HG03378 (cell line): ENCODE measurements at regions not wholly inside any gene's neighbourhood (a gene's known extent, or its start where the extent isn't known, plus 50 kb on each side); places are given as distances from the start of the nearest gene placed in this dataset.
"Not testable (repeated sequence)": the region's sequence is repeated elsewhere in the genome, so short reads cannot be mapped to it uniquely, and the experiment has no call there.

Experiments
- ATAC-seq: cut with Tn5 transposase; IDR thresholded peaks from one replicate; pipeline ENCODE4 v1.9.1; 2021; ENCODE audit warnings: mild to moderate bottlenecking, moderate library complexity; ENCODE audit not compliant: unreplicated experiment

GRCh38 chr3:75311306-75311705, 352.8 kb upstream of the FRG2C start:
- ATAC-seq, result not testable (repeated sequence)

DNA sequence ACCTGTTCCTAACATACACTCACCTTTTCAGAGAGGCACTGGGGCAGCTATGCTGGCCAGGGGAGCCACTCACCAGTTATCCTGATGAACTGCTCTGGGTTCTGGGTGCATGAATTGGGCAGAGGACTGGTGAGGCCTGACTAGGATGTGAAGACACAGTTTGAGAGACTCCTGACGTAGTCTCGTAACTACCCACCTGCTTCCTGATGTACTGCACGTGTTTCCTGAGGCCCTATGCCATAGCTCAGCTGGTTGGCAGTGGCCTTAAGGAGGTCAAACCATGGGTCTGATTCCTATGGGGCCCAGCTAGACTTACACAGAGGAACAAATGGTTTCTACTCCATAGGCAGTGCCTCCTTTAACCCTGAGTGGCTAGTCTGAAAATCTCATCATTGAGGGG, 351.7 kb upstream of the FRG2C start:
- ATAC-seq, result not testable (repeated sequence)

DNA sequence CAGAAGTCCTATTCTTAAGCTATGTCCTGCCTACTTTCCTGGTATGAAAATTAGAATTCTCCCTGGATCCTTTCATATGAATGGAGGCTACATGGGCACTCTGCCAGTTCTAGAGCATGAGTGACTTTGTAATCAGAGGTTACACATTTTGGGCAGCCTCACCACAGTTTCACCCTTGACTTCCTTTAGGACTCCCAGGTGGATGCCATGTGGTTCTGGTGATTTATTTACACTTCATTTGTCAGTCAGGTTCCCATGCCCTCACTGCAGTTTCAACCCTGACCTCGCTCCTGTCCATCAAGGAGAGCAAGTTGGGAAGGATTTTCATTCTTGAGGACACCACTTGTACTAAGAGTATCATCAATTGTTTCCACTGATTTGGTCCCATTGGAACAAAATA, 344.4 kb upstream of the FRG2C start:
- not testable (repeated sequence) for ATAC-seq

DNA sequence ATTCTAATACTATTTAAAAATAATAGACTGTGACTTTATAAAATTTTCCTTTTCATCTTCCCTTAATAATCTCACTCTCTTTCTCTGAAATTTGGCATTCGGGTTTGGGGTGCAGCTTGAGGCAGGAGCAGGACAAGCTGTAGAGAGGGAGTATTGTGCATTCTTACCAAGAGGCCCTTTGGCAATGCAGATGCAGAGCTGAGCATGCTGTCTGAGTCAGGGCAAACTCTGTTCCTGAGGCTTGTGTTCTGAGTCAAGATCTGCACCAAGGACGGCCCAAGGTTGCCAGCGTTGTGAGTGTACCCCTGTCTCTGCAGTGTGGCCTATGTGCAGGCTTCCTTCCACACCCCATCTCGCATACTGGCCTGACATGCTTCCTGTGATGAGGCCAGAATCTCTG, 343.8 kb upstream of the FRG2C start:
- ATAC-seq, result no peak

GRCh38 chr3:75321060-75321459, 343.1 kb upstream of the FRG2C start:
- ATAC-seq, result no peak

DNA sequence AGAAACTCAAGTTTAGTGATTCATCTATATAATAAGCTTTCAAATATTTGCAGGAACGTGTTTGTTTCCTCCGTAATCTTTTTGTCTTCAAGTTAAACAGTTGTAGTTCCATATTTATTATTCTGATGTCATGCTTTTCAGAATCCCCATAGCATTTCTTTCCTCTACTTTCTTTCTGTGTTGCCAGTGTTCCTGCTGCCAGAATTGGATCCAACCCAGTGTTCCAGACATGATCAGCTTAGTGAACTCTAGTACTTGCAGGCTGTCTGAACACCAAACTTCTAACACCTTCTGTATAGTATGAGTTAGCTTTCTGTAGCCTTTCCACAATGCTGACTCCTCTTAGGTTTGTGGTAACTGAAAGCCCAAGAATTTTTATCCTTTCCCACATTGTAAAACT, 340.2 kb upstream of the FRG2C start:
- not testable (repeated sequence) for ATAC-seq

- no peak for ATAC-seq
Observed at GRCh38 chr3:75325716-75326115, 338.4 kb upstream of the FRG2C start.

DNA sequence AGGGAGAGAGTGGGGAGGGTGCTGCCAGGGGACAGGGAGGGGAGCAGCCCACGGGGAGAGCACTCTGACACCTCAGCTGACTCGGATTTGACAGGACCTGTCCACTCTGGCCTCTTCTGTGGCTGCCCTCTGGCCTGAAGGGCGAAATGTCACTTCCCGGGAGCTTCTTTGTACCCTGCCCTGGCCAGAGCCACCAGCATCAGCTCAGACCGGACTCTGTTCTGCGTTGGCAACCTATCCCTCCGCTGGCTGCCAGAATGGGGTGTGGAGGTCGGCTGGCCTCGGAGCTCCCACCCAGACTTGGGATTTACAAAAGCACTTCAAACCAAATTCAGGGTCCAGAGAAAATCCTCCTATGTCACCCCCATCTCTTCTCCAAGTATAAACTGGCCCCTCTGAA, 336.7 kb upstream of the FRG2C start:
- no peak for ATAC-seq

DNA sequence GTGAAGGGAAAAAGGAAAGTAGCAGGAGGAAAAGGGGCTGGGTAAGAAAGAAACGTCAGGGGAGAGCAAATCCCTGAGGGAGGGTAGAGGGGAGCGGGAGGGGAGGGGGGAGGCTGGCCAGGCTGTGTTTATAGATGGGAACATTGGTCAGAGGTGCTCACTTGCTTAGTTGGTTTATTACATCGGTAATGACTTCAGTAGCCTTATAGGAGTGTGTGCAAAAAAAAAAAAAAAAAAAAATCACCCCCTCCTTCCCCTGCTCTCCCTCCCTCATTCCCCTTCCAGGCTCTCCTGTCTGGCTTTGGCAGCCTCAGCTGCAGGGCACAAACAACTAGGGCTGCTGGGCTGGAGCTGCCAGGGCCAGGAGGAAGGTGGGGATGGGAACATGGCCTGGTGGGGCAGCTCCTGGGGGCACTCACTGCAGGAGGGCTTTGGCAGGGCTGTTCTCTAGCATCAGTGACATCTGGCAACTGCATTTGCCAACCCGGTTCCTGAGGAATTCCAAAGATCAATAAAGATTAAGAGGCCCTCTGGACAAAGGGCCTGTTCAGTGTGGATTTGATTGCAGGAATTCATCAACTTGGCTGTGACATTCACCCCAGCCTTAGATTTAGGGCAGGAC, 334.5 kb upstream of the FRG2C start:
- ATAC-seq, result no peak

GRCh38 chr3:75330446-75330845, 333.7 kb upstream of the FRG2C start:
- ATAC-seq, result not testable (repeated sequence)

GRCh38 chr3:75332090-75332489, 332.0 kb upstream of the FRG2C start:
- ATAC-seq, result not testable (repeated sequence)

GRCh38 chr3:75332794-75333193, 331.3 kb upstream of the FRG2C start:
- no peak for ATAC-seq

DNA sequence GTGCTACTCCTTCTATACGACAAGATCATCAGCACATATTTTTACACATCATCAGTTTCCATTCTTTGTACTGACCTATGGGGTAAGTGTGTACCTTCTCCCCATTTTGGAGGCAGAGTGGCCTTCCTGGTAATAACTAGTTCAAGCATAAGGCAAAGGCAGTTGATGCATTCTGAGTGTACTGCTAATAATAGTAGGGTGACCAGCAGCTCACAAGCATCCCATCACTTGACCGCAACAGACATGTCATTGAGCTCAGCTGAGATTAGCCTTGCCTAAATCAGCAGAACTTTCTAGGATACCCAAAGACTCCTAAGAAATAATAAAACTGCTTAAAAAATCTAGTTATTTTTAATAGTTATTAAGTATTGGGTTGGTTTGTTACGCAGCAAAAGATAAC, 329.8 kb upstream of the FRG2C start:
- ATAC-seq, result no peak

GRCh38 chr3:75337226-75337900, 326.8 kb upstream of the FRG2C start:
- ATAC-seq, result no peak

DNA sequence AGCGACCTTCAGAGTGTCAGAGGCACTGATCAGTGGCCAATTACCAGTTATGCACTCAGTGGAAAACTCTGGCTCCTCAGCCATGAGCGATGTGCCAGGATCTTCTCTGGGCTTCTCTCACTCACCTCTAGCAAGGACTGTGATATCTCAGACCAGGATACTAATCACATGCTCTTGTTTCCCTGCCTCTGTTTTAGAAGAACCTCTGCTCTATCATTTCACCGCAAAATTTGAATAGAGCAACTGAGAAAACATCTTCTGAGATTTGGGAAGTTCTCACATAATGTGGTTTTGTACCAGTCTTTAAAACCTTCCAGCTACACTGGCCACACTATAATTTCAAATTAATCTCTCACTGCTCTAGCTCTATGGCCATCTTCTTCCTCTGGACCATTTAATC, 325.8 kb upstream of the FRG2C start:
- ATAC-seq, result no peak

DNA sequence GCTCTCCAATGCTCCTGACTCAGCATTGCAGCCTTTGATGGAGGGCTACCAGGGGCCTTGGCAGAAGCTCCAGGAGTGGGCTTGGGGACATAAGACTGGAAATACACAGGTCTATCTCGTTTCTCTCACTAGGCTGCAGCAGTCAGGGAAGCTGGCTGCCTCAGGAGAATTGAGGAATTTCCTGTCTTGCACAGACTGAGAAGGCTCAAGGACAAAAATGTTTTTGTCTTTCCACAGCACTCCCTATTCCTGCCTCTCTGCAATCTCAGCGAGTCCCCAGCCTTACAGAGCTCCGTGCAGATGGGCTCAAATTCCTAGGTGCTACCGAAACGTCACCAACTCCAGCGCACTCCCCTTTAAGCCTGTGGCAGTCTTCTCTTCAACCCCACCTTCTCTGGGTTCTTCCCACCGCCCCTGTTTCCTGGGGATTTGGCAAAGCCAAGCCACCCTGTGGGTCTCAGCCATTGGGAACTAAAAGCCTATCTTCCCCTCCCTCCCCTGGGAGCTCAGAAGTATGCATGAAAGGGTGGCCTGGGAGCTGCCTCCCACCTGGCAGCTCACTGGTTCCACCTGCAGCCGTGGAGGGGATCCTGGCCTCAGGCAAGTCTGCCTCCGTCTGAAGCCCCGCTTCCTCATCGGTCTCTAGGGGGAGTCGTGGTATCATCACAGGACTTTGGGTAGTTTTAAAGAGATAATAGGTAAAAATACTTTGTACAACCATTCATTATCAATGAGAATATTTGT, 322.6 kb upstream of the FRG2C start:
- ATAC-seq, result no peak

- no peak for ATAC-seq
Observed at GRCh38 chr3:75342425-75342824, 321.7 kb upstream of the FRG2C start.

DNA sequence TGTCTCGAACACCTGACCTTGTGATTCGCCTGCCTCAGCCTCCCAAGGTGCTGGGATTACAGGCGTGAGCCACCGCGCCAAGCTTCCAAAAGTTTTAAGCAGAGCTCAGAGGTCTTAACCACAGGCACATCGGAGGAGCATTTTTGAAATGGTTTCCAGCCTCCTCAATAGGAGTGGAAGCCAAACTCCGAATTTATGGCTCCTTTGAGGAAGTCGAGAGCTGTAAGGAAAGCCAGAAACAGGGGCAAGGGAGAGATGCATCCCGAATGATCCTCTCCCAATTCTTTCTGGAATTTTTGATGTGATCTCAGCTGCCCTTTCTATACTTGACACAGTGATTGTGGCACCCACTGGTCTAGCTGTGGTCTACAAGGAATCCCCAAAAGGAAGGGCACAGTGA, 313.6 kb upstream of the FRG2C start:
- ATAC-seq, result not testable (repeated sequence)

DNA sequence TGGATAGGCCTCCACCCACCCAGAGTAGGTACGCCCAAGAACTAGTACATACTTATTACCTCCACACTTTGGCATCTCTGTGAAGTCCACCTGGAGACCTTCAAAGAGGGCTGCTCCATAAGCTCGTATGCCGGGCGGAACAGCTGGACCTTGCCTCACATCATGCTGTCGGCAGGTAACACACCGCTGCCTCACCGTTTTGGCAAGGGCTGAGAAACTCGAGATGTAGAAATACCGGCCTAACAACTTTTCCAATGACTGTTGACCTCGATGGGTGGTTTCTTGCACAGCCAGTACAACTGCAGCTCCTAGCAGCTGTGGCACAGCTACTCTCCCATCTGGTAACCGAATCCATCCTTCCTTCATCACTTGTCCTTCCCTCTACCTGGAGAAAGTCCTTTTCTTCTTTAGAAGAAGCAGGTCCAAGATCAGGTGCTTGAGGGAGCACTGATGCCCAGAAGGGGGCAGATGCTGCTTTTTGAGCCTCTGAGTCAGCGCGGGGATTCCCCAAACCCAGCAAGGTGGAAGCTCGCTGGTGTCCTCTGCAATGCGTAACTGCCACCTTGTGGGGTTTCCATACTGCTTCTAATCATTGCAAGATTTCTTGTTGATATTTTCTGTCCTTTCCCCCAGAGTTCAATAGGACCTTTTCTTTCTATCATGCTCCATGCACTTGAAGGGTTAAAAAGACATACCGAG, 301.9 kb upstream of the FRG2C start:
- ATAC-seq, result not testable (repeated sequence)

DNA sequence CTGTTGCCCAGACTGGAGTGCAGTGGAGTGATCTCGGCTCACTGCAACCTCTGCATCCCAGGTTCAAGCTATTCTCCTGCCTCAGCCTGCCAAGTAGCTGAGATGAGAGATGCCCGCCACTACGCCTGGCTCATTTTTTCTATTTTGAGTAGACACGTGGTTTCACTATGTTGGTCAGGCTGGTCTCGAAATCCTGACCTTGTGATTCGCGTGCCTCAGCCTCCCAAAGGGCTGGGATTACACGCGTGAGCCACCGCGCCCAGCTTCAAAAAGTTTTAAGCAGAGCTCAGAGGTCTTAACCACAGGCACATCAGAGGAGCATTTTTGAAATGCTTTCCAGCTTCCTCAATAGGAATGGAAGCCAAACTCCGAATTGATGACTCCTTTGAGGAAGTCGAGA, 291.2 kb upstream of the FRG2C start:
- ATAC-seq, result not testable (repeated sequence)

- not testable (repeated sequence) for ATAC-seq
Observed at GRCh38 chr3:75379840-75380239, 284.3 kb upstream of the FRG2C start.
